ENCODE measurements at regions not wholly inside any gene's neighbourhood (a gene's known extent, or its start where the extent isn't known, plus 50 kb on each side); places are given as distances from the start of the nearest gene placed in this dataset.

GRCh38 chr9:88706193-88707113 lies 171.5 kb downstream of the NXNL2 start (continued):
- TF ChIP-seq REST (IDR thresholded peaks at IDR 0.05; ENCODE audit: low read depth, low read length), result no peak
- no peak for TF ChIP-seq MAX (IDR thresholded peaks at IDR 0.05; ENCODE audit: low read depth)

- no peak for DNase-seq
- no peak overlapping the region for H2AFZ ChIP-seq (ENCODE audit: low read depth)
- POLR2A ChIA-PET, result no interaction called here
- no peaks in the 10 kb centered on the region for H3F3A ChIP-seq (replicated peaks; ENCODE audit: insufficient read depth)
- WGBS (ENCODE audit: low lambda C conversion rate), result 75% methylated on average over 2 of the region's 2 CpGs
- CTCF ChIA-PET, result no interaction called here
- H3K4me3 ChIP-seq (ENCODE audit: low read depth in 2 of 2, low read length in 1 of 2), result no peak overlapping the region
- no peaks in the 10 kb centered on the region for H3K36me3 ChIP-seq (replicated peaks in 1 of 2; ENCODE audit: control insufficient read depth in 1 of 2, insufficient read depth in 2 of 2, low read length in 1 of 2)
- no peaks in the 10 kb centered on the region for H3K27me3 ChIP-seq (ENCODE audit: insufficient read depth)
- no peak for TF ChIP-seq GATA2 (CRISPR knock-in tag; IDR thresholded peaks at IDR 0.05)
- TF ChIP-seq IRF3 (IDR thresholded peaks at IDR 0.05; ENCODE audit: low read depth, low read length), result no peak
- TF ChIP-seq FOXJ3 (CRISPR knock-in tag; IDR thresholded peaks at IDR 0.05), result no peak
- TF ChIP-seq FOSL2 (IDR thresholded peaks at IDR 0.05; ENCODE audit: borderline replicate concordance, low read depth), result no peak
- no peak for TF ChIP-seq CHD2 (IDR thresholded peaks at IDR 0.05; ENCODE audit: low read length, partially characterized antibody)
- no peak for TF ChIP-seq POLR2AphosphoS5 (IDR thresholded peaks at IDR 0.05; ENCODE audit: low read depth, low read length)
- no peak for TF ChIP-seq JUND (IDR thresholded peaks at IDR 0.05)
- no peak for TF ChIP-seq RFX5 (IDR thresholded peaks at IDR 0.05; ENCODE audit: low read length)
- no peak for TF ChIP-seq MEF2A (IDR thresholded peaks at IDR 0.05; ENCODE audit: borderline replicate concordance, low read depth)
- no peak for TF ChIP-seq USF2 (IDR thresholded peaks at IDR 0.05; ENCODE audit: borderline replicate concordance, low read depth, low read length)
- H4K20me1 ChIP-seq (ENCODE audit: insufficient read depth), result no peaks in the 10 kb centered on the region
- peaks cover 0 to 2% of the 10 kb centered on the region in 2 experiments; a peak in 1 of 4 replicates for H3K4me1 ChIP-seq (ENCODE audit: control insufficient read depth in 1 of 2, insufficient read depth in 2 of 2, low read depth in 1 of 2, low read length in 1 of 2)
- H3K79me2 ChIP-seq (ENCODE audit: insufficient read depth), result no peaks in the 10 kb centered on the region
- no peak overlapping the region for H3K9ac ChIP-seq
- H3K9me2 ChIP-seq, result no peaks in the 10 kb centered on the region
- H3K9me3 ChIP-seq, result no peaks in the 10 kb centered on the region
- no peak overlapping the region for H3K4me2 ChIP-seq
- H3K27ac ChIP-seq (ENCODE audit: low read depth in 2 of 2, low read length in 1 of 2), result no peak overlapping the region
Observed at GRCh38 chr9:88710449-88710848, 175.5 kb downstream of the NXNL2 start.
